Bronchial epithelial cell (primary cell): ENCODE measurements at regions not wholly inside any gene's neighbourhood (a gene's known extent, or its start where the extent isn't known, plus 50 kb on each side); places are given as distances from the start of the nearest gene placed in this dataset.

ENCODE experiments used
- DNase-seq: peaks from one replicate; pipeline ENCODE4 v3.0.0-alpha.2; 2010; ENCODE audit warnings: low read depth
- FAIRE-seq: peaks from 2 replicates; lab custom pipeline; 2011; peaks lifted over from hg19 to GRCh38; lab: Jason Lieb, UNC
- H3K27me3 ChIP-seq: 2 replicates; pipeline ENCODE4 v1.5.1; 2011; ENCODE audit warnings: low read length; ENCODE audit not compliant: control insufficient read depth, insufficient read depth
- H3K36me3 ChIP-seq: 2 replicates; pipeline ENCODE4 v1.5.1; 2011; ENCODE audit warnings: low read length; ENCODE audit not compliant: control insufficient read depth, insufficient read depth
- H3K4me3 ChIP-seq: 2 replicates; pipeline ENCODE4 v1.5.1; 2011; ENCODE audit warnings: mild to moderate bottlenecking, low read depth, low read length, control low read depth
- CTCF ChIP-seq: IDR thresholded peaks from 2 replicates; pipeline ENCODE4 v1.5.1; 2011; ENCODE audit warnings: mild to moderate bottlenecking, moderate library complexity, low read length, control low read depth, inconsistent platforms; ENCODE audit not compliant: insufficient read depth, severe bottlenecking

- TF ChIP-seq CTCF: no peak
- no peaks in the 10 kb centered on the region for H3K36me3 ChIP-seq
- H3K27me3 ChIP-seq: no peaks in the 10 kb centered on the region
- DNase-seq: no peak
- no peak for FAIRE-seq
- H3K4me3 ChIP-seq: no peak overlapping the region
These were observed 544.7 kb upstream of the NDST4 start for GRCh38 chr4:115657991-115658650.

GRCh38 chr4:115655626-115656025 lies 542.2 kb upstream of the NDST4 start:
- no peak for DNase-seq
- no peak overlapping the region for H3K4me3 ChIP-seq
- no peak for TF ChIP-seq CTCF
- no peak for FAIRE-seq
- no peaks in the 10 kb centered on the region for H3K36me3 ChIP-seq
- no peaks in the 10 kb centered on the region for H3K27me3 ChIP-seq

- Histone ChIP-seq H3K27me3 (no peaks in the 10 kb centered on the region), H3K4me3 (no peak overlapping the region), H3K36me3 (no peaks in the 10 kb centered on the region)
- FAIRE-seq (peak; percentile 32), DNase-seq (no peak)
- no peak for TF ChIP-seq CTCF
These were observed 535.4 kb upstream of the NDST4 start for GRCh38 chr4:115648786-115649185.

- H3K27me3 ChIP-seq: no peaks in the 10 kb centered on the region
- FAIRE-seq (no peak), DNase-seq (no peak)
- no peak for TF ChIP-seq CTCF
- no peaks in the 10 kb centered on the region for H3K36me3 ChIP-seq
- H3K4me3 ChIP-seq: no peak overlapping the region
These were observed 515.9 kb upstream of the NDST4 start for GRCh38 chr4:115629270-115629669.

- FAIRE-seq: no peak
- Histone ChIP-seq H3K36me3 (no peaks in the 10 kb centered on the region), H3K4me3 (no peak overlapping the region), H3K27me3 (no peaks in the 10 kb centered on the region)
- TF ChIP-seq CTCF: no peak
- no peak for DNase-seq
These were observed 496.2 kb upstream of the NDST4 start for GRCh38 chr4:115609631-115610030.

- FAIRE-seq (no peak), DNase-seq (no peak)
- H3K4me3 ChIP-seq: no peak overlapping the region
- no peaks in the 10 kb centered on the region for H3K36me3 ChIP-seq
- no peak for TF ChIP-seq CTCF
- no peaks in the 10 kb centered on the region for H3K27me3 ChIP-seq
These were observed 493.9 kb upstream of the NDST4 start for GRCh38 chr4:115607311-115607710.
